Transverse colon (tissue), 4 donors: ENCODE measurements at regions not wholly inside any gene's neighbourhood (a gene's known extent, or its start where the extent isn't known, plus 50 kb on each side); places are given as distances from the start of the nearest gene placed in this dataset.

Experiments
- DNase-seq: peaks from one replicate; pipeline ENCODE4 v3.0.0-alpha.2; 2019
- H3K27ac ChIP-seq, 4 donors: fragments of 200-600 bp; sonication (generic); 2 replicates each; pipeline ENCODE4 v1.5.1; 2016 to 2018; ENCODE audit warnings: inconsistent platforms in 4 of 4
- H3K27me3 ChIP-seq: fragments of 200-600 bp; sonication (generic); 2 replicates; pipeline ENCODE4 v1.5.1; 2017; ENCODE audit warnings: inconsistent platforms
- H3K36me3 ChIP-seq, 4 donors: fragments of 200-600 bp; sonication (generic); 2 replicates each; pipeline ENCODE4 v1.5.1; 2017 to 2019; ENCODE audit warnings: inconsistent platforms in 4 of 4
- H3K4me1 ChIP-seq, 4 donors: fragments of 200-600 bp; sonication (generic); 2 replicates each; pipeline ENCODE4 v1.5.1; 2017 to 2020; ENCODE audit warnings: inconsistent platforms in 4 of 4
- H3K4me3 ChIP-seq, 4 donors: fragments of 200-600 bp; sonication (generic); 1 replicate in 1 of 4; 2 replicates in 3 of 4; pipeline versions ENCODE4 v1.5.1 to v1.6.1; 2017 to 2019; ENCODE audit warnings: inconsistent platforms in 4 of 4
- H3K9me3 ChIP-seq, 2 donors: fragments of 200-600 bp; sonication (generic); 2 replicates each; pipeline ENCODE4 v1.5.1; 2017 to 2019; ENCODE audit warnings: inconsistent platforms in 2 of 2
- CTCF ChIP-seq, 5 experiments: fragments of 200-600 bp in 3 of 5; fragments of 450-650 bp in 2 of 5; sonication (generic) in 3 of 5; IDR thresholded peaks; 1 replicate in 2 of 5; 2 replicates in 3 of 5; pipeline ENCODE4 v1.5.1; 2016 to 2017; ENCODE audit warnings: antibody characterized with exemption in 5 of 5, inconsistent platforms in 3 of 5, mild to moderate bottlenecking in 2 of 5, moderate library complexity in 1 of 5
- EP300 ChIP-seq: sonication (generic); formaldehyde crosslinking; IDR thresholded peaks from one replicate; pipeline ENCODE4 v1.6.1; 2017; ENCODE audit warnings: antibody characterized with exemption, low read depth
- POLR2A ChIP-seq: fragments of 450-650 bp; IDR thresholded peaks from one replicate; pipeline ENCODE4 v1.6.1; 2016; ENCODE audit warnings: antibody characterized with exemption, mild to moderate bottlenecking, moderate library complexity
- POLR2AphosphoS5 ChIP-seq, 3 donors: sonication (generic); formaldehyde crosslinking; IDR thresholded peaks; one replicate each; pipeline ENCODE4 v1.6.1; 2016; ENCODE audit warnings: antibody characterized with exemption in 3 of 3
- WGBS, 2 donors: methylation state at CpG; one replicate each; pipeline ENCODE4 v1.1.5; 2018; ENCODE audit warnings: low coverage in 1 of 2; 5-methylcytosine and 5-hydroxymethylcytosine counted together
- in situ Hi-C, 4 donors: fragments of 200-750 bp; cut with MboI; loops; one replicate each; pipeline versions ENCODE4 v1.15.0 to v1.15.1; 2017; ENCODE audit warnings: low sequenced_read_pairs in 3 of 4, low pct_ligation_motif_present in 1 of 4, low pct_unique_long_range_greater_than_20kb in 1 of 4
- intact Hi-C: fragments of 100-400 bp; cut with DNase I; formaldehyde crosslinking; loops from one replicate; pipeline ENCODE4 v1.15.1; 2023; ENCODE audit warnings: low total_unique reads

GRCh38 chr6:22150368-22151035, 146.3 kb downstream of the PRL start:
- no peaks in the 10 kb centered on the region for H3K27me3 ChIP-seq
- H3K36me3 ChIP-seq = no peaks in the 10 kb centered on the region
- DNase-seq = no peak
- H3K4me3 ChIP-seq = no peak overlapping the region
- H3K9me3 ChIP-seq = no peaks in the 10 kb centered on the region
- in situ Hi-C loops = no loop called here
- TF ChIP-seq POLR2AphosphoS5 (IDR thresholded peaks at IDR 0.05) = no peak
- no peak for TF ChIP-seq POLR2A
- no peak for TF ChIP-seq CTCF (IDR thresholded peaks at IDR 0.05)
- no peak for TF ChIP-seq EP300
- peak overlapping the region in 1 of 4 donors; percentile 34 for H3K27ac ChIP-seq
- peaks cover 0 to 21% (median 8%) of the 10 kb centered on the region in 4 donors for H3K4me1 ChIP-seq
- intact Hi-C loops = no loop called here

GRCh38 chr6:22151892-22152291, 144.9 kb downstream of the PRL start:
- no peak overlapping the region for H3K4me3 ChIP-seq
- in situ Hi-C loops = no loop called here
- no peak for DNase-seq
- H3K36me3 ChIP-seq = no peaks in the 10 kb centered on the region
- H3K4me1 ChIP-seq = peaks cover 0 to 21% (median 7%) of the 10 kb centered on the region in 4 donors
- no peak overlapping the region for H3K27ac ChIP-seq
- H3K9me3 ChIP-seq = no peaks in the 10 kb centered on the region
- intact Hi-C loops = no loop called here
- WGBS, 2 donors = 67 to 85% methylated on average over 1 of the region's 1 CpG
- H3K27me3 ChIP-seq = no peaks in the 10 kb centered on the region
- no peak for TF ChIP-seq POLR2AphosphoS5 (IDR thresholded peaks at IDR 0.05)
- TF ChIP-seq POLR2A = no peak

GRCh38 chr6:22152841-22153240, 144.0 kb downstream of the PRL start:
- no peak for DNase-seq
- no peaks in the 10 kb centered on the region for H3K9me3 ChIP-seq
- in situ Hi-C loops (no loop called here), intact Hi-C loops (no loop called here)
- H3K4me3 ChIP-seq = no peak overlapping the region
- no peak overlapping the region for H3K27ac ChIP-seq
- H3K27me3 ChIP-seq = no peaks in the 10 kb centered on the region
- TF ChIP-seq EP300 = no peak
- TF ChIP-seq POLR2A = no peak
- no peak for TF ChIP-seq POLR2AphosphoS5 (IDR thresholded peaks at IDR 0.05)
- TF ChIP-seq CTCF (IDR thresholded peaks at IDR 0.05) = no peak
- H3K36me3 ChIP-seq = no peaks in the 10 kb centered on the region
- peaks cover 0 to 13% (median 4%) of the 10 kb centered on the region in 4 donors for H3K4me1 ChIP-seq

- Histone ChIP-seq H3K36me3 (no peaks in the 10 kb centered on the region), H3K27ac (no peak overlapping the region), H3K4me3 (no peak overlapping the region), H3K27me3 (no peaks in the 10 kb centered on the region), H3K9me3 (no peaks in the 10 kb centered on the region), H3K4me1 (peaks cover 0 to 7% (median 0%) of the 10 kb centered on the region in 4 donors)
- intact Hi-C loops = no loop called here
- no peak for DNase-seq
- in situ Hi-C loops = no loop called here
- 69 to 72% methylated on average over 5 to 6 of the region's 6 CpGs for WGBS, 2 donors
- TF ChIP-seq CTCF (IDR thresholded peaks at IDR 0.05) (no peak), EP300 (no peak), POLR2AphosphoS5 (IDR thresholded peaks at IDR 0.05) (no peak), POLR2A (no peak)
Measured at GRCh38 chr6:22153384-22154158, 143.3 kb downstream of the PRL start.
